ENCODE measurements at regions not wholly inside any gene's neighbourhood (a gene's known extent, or its start where the extent isn't known, plus 50 kb on each side); places are given as distances from the start of the nearest gene placed in this dataset.
A peak's percentile ranks its signal among the peaks of the same experiment; 100 is the strongest.

DNA sequence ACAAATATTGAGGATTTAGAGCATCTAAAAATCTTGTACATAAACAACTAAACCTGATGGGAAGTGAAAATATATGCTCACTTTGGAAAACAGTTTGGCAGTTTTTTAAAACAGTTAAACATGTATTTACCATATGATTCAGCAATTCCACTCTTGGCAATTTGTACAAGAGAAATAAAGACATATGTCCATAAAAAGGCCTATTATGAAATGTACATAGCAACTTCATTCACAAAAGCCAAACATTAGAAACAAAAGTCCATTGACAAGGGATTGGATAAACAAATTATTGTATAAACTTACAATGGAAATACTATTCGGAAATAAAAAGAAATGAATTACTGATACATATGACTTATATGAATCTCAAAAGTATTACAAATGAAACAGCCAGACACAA lies 196.2 kb upstream of the SLC24A2 start:
- H3K36me3 ChIP-seq (replicated peaks; ENCODE audit: control insufficient read depth, insufficient read depth, low read length): no peaks in the 10 kb centered on the region
- DNase-seq: no peak
- no peaks in the 10 kb centered on the region for H3K27me3 ChIP-seq (ENCODE audit: control insufficient read depth, insufficient read depth, low read length)

DNA sequence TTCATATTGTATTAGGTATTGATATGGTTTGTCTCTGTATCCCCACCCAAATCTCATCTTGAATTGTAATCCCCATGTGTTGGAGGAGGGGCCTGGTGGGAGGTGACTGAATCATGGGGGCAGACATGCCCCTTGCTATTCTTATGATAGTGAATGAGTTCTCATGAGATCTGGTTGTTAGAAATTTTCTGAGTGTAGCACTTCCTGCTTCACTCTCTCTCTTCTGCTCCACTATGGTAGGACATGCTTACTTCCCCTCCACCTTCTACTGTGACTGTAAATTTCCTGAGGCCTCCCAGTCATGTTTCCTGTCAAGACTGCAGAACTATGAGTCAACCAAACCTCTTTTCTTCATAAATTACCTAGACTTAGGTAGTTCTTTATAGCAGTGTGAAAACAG lies 187.4 kb upstream of the SLC24A2 start:
- no peak overlapping the region for H3K4me3 ChIP-seq (ENCODE audit: insufficient read depth, low read depth, low read length)
- no peaks in the 10 kb centered on the region for H3K36me3 ChIP-seq (replicated peaks; ENCODE audit: control insufficient read depth, insufficient read depth, low read length)
- no peak for DNase-seq
- no peaks in the 10 kb centered on the region for H3K27me3 ChIP-seq (ENCODE audit: control insufficient read depth, insufficient read depth, low read length)

More for the DNA sequence above, 196.2 kb upstream of the SLC24A2 start:
- no peak overlapping the region for H3K4me3 ChIP-seq (ENCODE audit: insufficient read depth, low read depth, low read length)

DNA sequence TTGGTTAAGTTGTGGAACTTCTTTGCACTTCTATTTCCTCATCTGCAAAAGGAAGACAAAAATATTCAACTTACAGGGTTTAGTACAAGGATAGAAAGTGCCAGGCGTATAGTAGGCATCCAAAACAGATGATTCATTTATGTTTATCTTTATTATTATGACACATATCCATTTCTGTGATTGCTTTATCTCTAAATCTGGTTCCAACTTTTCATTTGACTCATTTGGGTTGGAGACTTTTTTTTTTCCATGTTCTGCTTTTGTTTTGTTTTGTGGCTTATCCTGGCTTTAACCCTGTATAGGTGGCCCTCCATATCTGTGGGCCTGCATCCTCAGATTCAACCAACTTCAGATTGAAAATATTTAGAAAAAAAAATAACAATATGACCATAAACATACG lies 186.7 kb upstream of the SLC24A2 start:
- Histone ChIP-seq H3K27me3 (ENCODE audit: control insufficient read depth, insufficient read depth, low read length) (no peaks in the 10 kb centered on the region), H3K36me3 (replicated peaks; ENCODE audit: control insufficient read depth, insufficient read depth, low read length) (no peaks in the 10 kb centered on the region), H3K4me3 (ENCODE audit: insufficient read depth, low read depth, low read length) (no peak overlapping the region)
- no peak for DNase-seq

DNA sequence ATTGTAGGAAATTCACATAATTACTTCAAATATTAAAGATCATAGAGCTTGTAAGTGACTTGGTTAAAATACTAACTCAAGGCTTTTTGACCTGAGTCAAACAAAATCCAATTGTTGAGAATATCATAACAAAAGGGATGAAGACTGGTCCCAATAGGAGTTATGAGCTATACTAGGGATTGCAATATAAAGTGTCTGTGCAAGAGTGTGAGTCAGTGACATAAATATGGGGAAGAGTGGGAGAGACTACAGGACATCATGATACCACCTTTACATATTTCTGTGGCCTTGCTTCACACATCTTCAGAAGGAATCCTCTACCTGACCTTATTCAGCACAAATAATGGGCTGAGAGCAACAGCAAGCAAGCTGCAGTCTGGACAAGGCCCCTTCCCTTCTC lies 180.9 kb upstream of the SLC24A2 start:
- no peaks in the 10 kb centered on the region for H3K27me3 ChIP-seq (ENCODE audit: control insufficient read depth, insufficient read depth, low read length)

DNA sequence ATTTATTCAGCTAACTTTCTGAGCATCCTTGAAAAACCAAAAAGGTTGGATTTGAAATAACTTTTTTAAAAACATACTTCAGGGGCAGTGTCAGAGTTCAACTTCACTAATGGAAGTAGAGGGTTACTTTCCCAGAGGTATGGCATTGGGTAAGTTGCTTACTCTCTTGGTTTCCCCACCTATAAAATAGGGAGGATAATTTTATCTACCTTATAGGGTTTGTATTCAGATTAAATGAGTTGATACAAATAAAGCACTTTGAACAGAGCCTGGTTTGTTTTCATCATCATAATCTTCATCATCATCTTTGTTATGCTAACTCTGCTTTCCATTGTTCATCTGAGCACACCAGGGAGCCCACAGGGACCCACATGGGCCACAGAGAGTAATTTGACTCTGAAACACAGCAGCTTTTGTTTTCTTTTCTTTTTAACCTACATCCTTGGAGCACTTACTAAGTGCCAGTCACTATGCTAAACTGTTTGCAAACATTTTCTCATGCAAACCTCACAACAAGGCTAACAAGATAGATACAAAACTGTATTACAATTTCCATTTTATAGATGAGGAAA lies 179.1 kb upstream of the SLC24A2 start:
- Histone ChIP-seq H3K4me3 (ENCODE audit: insufficient read depth, low read depth, low read length) (no peak overlapping the region), H3K27me3 (ENCODE audit: control insufficient read depth, insufficient read depth, low read length) (no peaks in the 10 kb centered on the region), H3K36me3 (replicated peaks; ENCODE audit: control insufficient read depth, insufficient read depth, low read length) (no peaks in the 10 kb centered on the region)
- peak; percentile 30 for DNase-seq

More for the DNA sequence above, 180.9 kb upstream of the SLC24A2 start:
- no peak for DNase-seq
- Histone ChIP-seq H3K4me3 (ENCODE audit: insufficient read depth, low read depth, low read length) (no peak overlapping the region), H3K36me3 (replicated peaks; ENCODE audit: control insufficient read depth, insufficient read depth, low read length) (no peaks in the 10 kb centered on the region)

DNA sequence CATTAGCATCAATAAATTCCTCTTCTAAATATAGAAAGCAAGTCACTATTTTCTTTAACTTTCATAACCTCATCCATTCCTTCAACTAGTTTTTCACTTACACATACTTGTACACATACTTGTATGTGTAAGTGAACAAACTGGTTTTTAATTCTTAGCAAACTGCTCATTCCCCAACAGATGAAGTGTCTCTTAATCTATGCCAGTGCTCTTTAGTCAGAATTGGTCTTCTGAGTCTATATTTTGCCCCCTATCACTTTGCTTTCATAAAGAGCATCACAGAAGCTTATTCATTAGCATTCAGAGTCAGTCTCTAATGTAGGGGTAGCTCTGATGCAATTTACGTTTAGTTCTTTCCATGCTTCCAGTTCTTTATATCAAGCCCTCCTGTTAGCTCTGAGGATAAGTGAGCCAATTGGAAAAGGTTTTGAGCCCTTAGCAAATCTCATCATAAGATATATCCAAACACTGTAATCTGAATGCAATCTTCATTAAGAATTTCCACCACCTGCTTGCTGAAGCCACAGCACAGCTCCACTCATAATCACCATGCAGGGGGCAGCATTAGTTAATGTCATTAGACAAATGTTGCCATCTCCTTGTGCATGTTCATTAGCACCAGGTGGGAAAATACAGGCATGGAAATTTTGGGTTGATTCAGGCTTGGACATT lies 178.5 kb upstream of the SLC24A2 start:
- no peak for DNase-seq
- no peaks in the 10 kb centered on the region for H3K27me3 ChIP-seq (ENCODE audit: control insufficient read depth, insufficient read depth, low read length)
- H3K4me3 ChIP-seq (ENCODE audit: insufficient read depth, low read depth, low read length): no peak overlapping the region
- H3K36me3 ChIP-seq (replicated peaks; ENCODE audit: control insufficient read depth, insufficient read depth, low read length): no peaks in the 10 kb centered on the region

DNA sequence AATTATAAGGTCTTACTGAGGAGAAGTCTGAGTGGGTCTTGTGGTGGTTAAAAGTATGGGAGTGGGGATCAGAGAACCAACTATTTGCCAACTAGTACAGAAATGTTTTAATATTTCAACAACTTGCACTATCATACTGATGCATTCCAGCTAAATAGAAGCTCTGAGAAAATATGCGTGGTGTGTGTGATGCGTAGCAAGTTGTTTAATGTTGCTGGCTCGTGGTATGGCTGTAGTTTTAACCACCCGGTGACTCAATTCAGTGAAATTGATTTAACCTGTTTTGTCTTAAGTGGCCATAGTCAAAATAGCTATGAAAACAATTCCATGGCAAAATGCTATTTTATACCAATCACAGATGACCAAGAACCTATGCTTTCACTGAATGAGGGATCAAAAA lies 176.5 kb upstream of the SLC24A2 start:
- Histone ChIP-seq H3K36me3 (replicated peaks; ENCODE audit: control insufficient read depth, insufficient read depth, low read length) (no peaks in the 10 kb centered on the region), H3K4me3 (ENCODE audit: insufficient read depth, low read depth, low read length) (no peak overlapping the region), H3K27me3 (ENCODE audit: control insufficient read depth, insufficient read depth, low read length) (no peaks in the 10 kb centered on the region)
- no peak for DNase-seq

DNA sequence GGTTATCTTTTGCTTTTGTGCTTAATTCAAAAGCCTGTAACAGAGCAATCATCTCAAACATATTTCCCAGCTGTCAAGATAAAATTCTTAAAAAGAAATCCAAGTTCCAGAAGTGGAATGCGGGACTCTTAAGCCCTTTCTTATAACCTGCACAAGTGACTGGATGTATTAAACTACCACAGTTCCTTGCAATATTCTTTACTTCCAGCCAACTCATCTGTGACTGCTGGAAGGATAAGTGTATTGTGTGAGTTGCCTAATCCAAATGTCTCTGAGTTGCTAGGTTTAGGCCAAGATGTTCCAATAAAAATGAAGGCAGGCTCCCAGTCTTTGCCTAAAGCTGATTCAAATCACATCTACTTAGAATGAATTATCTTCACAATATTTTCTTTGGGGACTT lies 159.2 kb upstream of the SLC24A2 start:
- Histone ChIP-seq H3K27me3 (ENCODE audit: control insufficient read depth, insufficient read depth, low read length) (no peaks in the 10 kb centered on the region), H3K36me3 (replicated peaks; ENCODE audit: control insufficient read depth, insufficient read depth, low read length) (no peaks in the 10 kb centered on the region), H3K4me3 (ENCODE audit: insufficient read depth, low read depth, low read length) (no peak overlapping the region)
- DNase-seq: no peak

DNA sequence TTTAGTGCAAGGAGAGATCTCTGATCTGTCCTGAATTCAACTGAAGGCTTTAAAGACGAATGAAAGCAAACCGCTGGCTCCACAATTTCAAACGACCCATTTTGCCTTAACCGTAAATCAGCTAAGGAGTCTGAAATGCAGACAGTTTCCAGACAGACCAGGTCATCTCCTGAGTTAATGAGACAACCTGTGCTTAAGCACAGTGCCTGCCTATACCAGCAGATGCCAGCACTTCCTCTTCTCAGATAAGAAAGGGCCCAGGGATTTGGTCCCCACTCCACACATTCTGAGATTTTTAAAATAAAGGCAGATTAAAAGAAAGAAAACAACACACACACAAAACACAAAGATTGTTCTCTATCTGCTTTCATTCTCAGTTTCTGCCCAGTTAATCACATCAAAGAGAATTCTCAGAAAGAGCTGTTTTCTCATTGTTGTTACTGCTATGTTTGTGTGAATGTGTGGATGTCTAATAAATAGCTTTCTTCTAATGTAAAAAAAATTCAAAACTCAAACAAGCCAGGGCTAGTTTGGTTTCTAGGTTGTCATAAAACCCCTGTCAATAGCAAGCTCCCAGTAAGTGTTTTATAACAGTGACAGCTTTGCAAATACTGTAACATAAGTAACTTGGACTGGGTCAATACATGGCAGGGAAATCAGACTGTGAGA lies 157.7 kb upstream of the SLC24A2 start:
- no peaks in the 10 kb centered on the region for H3K27me3 ChIP-seq (ENCODE audit: control insufficient read depth, insufficient read depth, low read length)
- no peak overlapping the region for H3K4me3 ChIP-seq (ENCODE audit: insufficient read depth, low read depth, low read length)
- no peaks in the 10 kb centered on the region for H3K36me3 ChIP-seq (replicated peaks; ENCODE audit: control insufficient read depth, insufficient read depth, low read length)
- DNase-seq: peak; percentile 50

DNA sequence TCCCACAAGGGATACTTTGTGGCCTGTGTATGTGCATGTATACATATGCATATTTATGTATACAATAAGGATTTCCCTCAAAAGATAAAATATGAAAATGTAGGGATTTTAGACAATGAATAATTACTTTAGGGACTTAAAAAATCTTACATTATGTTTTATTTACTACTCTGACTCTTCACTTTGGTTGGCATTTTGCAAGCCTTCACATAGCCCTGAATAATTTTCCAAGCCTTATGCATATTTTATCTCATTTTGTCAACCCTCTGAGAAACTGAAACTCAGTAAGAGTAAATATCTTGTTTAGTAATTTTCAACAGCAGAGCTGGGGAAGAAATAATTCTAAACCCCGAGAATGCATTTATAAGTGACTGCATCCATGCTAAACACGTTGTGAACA lies 153.0 kb upstream of the SLC24A2 start:
- no peak for DNase-seq
- no peaks in the 10 kb centered on the region for H3K27me3 ChIP-seq (ENCODE audit: control insufficient read depth, insufficient read depth, low read length)
- H3K36me3 ChIP-seq (replicated peaks; ENCODE audit: control insufficient read depth, insufficient read depth, low read length): no peaks in the 10 kb centered on the region
- H3K4me3 ChIP-seq (ENCODE audit: insufficient read depth, low read depth, low read length): no peak overlapping the region

DNA sequence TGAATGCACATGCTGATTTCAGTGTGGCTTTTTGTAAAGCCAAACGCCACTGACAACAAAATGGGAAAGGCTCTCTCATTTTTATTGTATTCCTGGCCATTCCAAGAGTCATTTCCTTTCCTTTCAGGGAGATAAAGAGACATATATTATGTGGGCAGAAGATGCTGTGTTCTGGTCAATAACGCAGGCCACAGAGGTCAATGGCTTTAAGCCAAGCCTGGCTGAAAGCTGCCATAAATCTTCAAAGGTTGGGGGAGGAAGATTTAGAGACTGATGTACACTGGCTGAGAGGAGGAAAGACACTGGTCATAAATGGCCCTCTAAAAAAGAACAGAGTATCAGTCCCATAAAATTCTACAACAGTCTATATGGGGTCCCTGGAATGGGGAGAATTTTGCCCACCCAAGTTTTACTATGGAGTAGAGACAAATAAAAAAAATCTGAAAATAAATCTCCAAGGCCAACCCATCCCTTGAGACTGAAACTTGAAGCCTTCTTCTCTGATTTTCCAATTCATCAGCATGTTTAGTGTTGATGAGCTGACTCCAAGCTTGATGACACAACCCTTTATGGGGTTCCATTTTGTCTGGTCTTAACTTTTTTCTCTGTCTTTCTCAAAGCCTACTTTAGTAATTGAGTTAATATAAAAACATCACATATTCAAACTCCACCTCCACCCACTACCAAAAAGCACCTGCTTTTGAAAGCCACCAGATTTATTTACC lies 152.1 kb upstream of the SLC24A2 start:
- H3K27me3 ChIP-seq (ENCODE audit: control insufficient read depth, insufficient read depth, low read length): no peaks in the 10 kb centered on the region
- DNase-seq: no peak
- H3K4me3 ChIP-seq (ENCODE audit: insufficient read depth, low read depth, low read length): no peak overlapping the region
- H3K36me3 ChIP-seq (replicated peaks; ENCODE audit: control insufficient read depth, insufficient read depth, low read length): no peaks in the 10 kb centered on the region

DNA sequence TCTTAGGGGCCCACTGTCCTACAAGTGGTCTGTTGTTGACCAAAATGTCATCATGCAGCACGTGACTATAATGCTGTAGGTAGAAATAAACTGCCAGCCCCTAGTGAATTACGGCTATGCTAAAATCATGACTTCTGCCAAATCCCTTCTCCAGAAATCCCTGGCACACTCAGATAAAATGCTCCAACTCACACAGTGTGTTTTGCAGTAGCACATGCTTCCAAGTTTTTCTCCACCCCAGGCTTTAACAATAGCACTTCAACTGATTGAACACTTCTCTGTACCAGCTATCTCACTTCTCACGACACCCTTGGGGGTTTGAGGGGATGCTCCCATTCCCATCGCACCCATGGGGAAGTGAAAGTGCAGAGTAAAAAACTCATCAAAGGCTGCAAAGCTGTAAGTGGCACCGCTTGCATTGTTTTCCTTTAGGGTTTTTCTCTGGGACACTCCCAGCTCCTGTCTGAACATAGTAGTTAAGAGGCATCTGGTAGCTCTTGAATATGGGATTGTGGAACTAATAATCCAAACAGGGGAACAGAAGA lies 151.0 kb upstream of the SLC24A2 start:
- H3K36me3 ChIP-seq (replicated peaks; ENCODE audit: control insufficient read depth, insufficient read depth, low read length): no peaks in the 10 kb centered on the region

DNA sequence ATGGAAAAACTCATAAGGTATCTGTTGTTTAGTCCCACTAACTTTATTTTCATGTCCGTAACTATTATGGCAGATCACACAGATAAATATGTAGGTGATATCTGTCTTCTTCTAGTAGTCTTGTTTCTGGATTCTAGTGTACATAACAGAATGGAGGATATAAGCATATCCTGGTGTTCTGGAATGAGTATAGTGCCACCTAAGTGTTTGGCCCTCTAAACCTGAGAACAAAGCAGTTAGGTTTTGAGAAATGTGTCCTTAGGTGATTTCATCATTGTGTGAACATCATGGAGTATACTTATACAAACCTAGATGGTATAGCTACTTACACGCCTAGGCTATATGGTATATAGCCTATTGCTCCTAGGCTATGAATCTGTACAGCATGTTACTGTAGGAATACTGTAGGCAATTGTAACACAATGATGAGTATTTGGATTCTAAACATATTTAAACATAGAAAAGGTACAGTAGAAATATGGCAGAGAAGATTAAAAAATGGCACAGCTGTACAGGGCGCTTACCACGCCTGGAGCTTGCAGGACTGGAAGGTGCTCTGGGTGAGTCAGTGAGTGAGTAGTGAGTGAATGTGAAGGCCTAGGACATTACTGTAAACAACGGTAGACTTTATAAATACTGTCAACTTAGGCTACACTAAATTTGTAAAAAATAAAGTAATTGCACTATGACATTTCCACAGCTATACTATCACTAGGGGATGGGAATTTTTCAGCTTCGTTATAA lies 150.3 kb upstream of the SLC24A2 start:
- no peak overlapping the region for H3K4me3 ChIP-seq (ENCODE audit: insufficient read depth, low read depth, low read length)
- no peaks in the 10 kb centered on the region for H3K27me3 ChIP-seq (ENCODE audit: control insufficient read depth, insufficient read depth, low read length)
- no peaks in the 10 kb centered on the region for H3K36me3 ChIP-seq (replicated peaks; ENCODE audit: control insufficient read depth, insufficient read depth, low read length)
- DNase-seq: no peak

More for the DNA sequence above, 151.0 kb upstream of the SLC24A2 start:
- Histone ChIP-seq H3K4me3 (ENCODE audit: insufficient read depth, low read depth, low read length) (no peak overlapping the region), H3K27me3 (ENCODE audit: control insufficient read depth, insufficient read depth, low read length) (no peaks in the 10 kb centered on the region)
- DNase-seq: no peak

DNA sequence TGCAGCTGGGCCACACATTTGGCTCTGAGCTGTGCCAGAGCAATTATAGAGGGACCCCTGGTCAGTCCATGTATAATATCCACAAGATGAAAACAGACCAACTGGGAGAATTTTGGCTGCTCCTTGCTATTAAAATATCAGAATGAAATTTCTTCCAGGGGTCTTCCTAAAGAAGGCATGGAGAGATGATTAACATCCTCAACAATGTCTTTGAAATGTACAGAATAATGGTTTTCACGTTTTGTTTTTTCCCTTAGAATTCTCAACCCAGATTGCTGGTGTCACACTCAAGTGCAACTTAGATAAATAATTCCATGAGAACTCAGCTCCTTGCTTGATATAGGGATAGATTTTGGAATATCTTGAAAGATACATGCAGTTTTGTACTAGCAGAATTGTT lies 148.3 kb upstream of the SLC24A2 start:
- Histone ChIP-seq H3K4me3 (ENCODE audit: insufficient read depth, low read depth, low read length) (no peak overlapping the region), H3K27me3 (ENCODE audit: control insufficient read depth, insufficient read depth, low read length) (peaks cover 6% of the 10 kb centered on the region), H3K36me3 (replicated peaks; ENCODE audit: control insufficient read depth, insufficient read depth, low read length) (no peaks in the 10 kb centered on the region)
- DNase-seq: no peak
